Stimulated activated naive CD4-positive, alpha-beta T cell treated with Interleukin-2 at 50 U/mL for 16 hours (primary cell): ENCODE measurements at regions not wholly inside any gene's neighbourhood (a gene's known extent, or its start where the extent isn't known, plus 50 kb on each side); places are given as distances from the start of the nearest gene placed in this dataset.

Source experiments
- DNase-seq: peaks from one replicate; lab custom pipeline; 2025; lab: John Stamatoyannopoulos, UW

GRCh38 chr20:51158226-51158625, 135.3 kb upstream of the KCNG1 start:
- DNase-seq = no peak

DNA sequence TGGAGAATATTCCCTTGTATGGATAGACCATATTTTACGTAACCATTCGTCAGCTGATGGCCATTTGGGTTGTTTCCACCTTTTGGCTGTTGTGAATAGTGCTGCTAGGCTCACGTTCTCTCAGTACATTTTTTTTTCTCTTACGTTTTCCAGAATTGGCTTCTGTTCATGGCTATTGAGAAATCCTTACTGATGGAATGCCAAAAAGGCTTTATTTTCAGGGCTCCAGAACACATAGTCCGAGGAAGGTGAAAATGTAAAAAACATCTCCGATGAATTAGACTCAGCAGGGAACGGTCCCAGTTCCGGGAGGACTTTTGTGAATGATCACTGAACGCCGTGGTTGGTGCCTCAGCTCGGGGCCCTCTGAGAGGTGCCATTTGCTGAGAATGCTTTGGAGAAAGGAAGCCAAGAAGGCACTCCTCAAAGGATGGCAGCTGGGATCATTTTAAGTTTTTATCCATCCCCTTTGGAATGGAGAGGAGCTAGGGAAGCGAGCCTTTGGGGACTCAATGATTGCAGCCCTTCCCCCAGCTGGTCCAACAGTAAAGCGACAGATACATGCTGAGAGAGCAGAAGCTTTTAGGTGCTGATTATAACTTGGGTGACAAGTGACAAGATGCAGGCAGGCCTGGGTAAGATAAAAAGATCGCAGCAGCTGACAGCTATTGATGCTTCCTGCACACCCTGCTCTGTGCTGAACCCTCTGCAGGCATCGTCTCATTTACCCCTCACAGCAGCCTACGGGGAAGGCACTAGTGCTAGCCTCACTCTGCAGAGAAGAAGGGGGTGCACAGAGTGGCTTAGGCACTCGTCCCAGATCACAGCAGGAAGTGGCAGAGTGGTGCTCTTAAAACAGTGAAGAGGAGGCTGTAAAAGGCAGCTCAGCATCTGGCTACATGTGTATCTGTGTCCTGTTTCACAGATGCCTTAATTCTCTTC, 133.4 kb upstream of the KCNG1 start:
- DNase-seq = no peak

GRCh38 chr20:51154708-51155690, 132.1 kb upstream of the KCNG1 start:
- DNase-seq = no peak

DNA sequence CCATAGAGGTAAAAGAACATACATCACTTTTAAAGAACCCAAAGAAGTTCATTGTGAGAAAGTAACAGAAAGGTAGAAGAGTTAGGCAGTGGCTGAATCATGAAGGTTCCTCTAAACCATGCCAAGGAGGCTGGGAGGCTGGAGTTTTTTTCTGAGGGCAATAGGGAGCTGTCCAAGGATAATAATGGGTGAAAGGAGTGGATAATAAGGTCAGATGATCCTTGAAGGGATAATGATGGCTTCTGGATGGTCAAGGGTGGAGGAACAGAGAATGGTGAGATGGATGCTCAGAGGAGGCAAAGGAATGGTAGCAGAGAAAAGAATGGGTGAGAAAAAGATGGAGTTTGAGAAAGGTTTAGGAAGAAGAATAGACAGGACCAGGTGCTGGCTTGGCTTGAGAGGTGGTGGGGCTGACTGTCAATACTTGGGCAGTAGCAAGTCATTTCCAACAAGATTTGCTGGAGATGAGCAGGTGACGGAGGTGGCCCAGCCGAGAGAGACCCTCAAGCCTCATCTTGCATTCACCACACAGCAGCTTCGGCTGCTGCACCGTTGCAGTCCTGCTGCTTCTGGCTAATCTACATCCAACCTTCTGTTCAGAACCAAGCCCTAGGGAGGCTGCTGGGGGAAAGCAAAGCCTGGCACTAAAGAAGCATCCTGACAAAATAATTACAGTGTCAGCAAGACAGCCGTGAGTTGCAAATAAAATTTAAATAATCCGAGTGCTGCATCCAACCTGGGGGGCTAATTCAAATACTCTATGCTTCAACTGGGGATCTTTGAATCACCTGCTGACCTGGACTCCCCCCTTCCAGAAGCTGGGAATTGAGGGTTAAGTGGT, 131.2 kb upstream of the KCNG1 start:
- no peak for DNase-seq

DNA sequence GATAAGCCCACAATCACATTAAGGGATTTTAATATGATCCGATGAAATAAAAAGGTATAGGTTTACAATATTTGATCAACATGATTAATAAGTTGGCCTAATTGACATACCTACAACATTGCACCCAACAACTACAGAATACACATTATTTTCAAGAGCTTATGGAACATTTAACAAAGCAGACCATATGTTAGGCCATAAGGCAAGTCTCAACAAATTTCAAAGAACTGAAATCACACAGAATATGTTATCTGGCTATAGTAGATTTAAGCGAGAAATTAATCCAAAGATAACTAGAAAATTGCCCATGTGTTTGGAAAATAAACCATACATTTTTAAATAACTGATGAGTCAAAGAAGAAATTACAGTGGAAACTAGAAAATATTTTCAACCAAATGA, 126.0 kb upstream of the KCNG1 start:
- no peak for DNase-seq

DNA sequence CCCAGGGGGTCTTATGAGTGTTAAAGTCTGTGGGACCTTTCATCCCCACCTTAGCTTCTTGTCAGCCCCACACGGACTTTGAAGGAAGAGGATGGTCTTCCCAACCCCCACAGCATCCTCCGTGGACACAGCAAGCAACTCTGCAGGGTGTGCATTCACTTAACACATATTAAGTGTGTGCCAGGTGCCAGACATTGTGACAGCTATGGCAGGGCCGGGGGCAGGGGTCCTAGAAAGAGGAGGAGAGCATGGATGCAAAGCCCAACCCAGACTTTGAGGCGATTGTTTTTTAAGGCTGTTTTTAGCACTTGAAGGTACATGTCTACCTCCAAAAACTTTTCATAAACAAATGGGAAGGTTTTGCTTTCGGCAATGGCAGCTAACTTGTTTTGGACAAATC, 121.6 kb upstream of the KCNG1 start:
- no peak for DNase-seq

GRCh38 chr20:51143652-51144051, 120.7 kb upstream of the KCNG1 start:
- DNase-seq = no peak

DNA sequence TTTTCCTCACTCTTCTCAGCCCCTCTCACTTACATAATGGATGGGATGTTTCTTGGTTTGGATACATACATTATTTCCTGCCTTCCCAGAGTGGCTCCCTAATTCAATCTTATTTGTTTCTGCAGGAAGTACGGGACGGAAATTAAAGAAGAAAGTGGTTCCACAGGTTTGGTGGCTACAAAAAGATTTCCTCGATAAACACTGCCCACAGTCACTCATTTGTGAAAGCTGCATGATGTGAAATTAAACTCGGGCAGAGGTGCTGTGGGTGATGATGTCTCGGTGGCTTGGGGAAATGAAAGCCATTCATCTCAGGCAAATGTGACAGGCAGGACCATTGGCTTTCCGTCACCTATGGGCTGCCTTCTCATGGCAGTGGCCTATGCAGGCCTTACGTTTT, 119.5 kb upstream of the KCNG1 start:
- no peak for DNase-seq

GRCh38 chr20:51140671-51141070, 117.8 kb upstream of the KCNG1 start:
- no peak for DNase-seq

- DNase-seq = no peak
These were observed 117.0 kb upstream of the KCNG1 start for GRCh38 chr20:51139891-51140290.

GRCh38 chr20:51138576-51138975, 115.7 kb upstream of the KCNG1 start:
- no peak for DNase-seq

DNA sequence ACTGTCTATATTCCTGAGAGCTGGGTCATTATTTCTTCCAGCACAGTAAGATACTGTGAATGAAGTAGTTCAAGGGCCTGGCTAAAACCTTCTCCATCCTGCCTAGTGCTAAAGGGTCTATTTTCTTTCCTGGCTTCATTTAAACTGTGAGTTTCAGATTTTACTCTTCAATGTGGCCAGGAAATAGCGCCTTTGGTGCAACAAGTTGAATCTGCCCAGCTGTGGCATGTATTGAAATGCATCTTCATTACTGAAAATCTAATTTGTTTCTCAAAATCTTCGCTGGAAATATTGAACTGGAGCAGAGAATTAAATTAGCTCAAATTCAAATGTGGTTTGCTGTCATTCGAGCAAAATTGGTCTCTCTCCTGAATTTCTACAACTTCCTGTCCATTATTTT, 114.6 kb upstream of the KCNG1 start:
- DNase-seq = no peak

- no peak for DNase-seq
These were observed 113.2 kb upstream of the KCNG1 start for GRCh38 chr20:51135926-51136715.

- no peak for DNase-seq
These were observed 111.5 kb upstream of the KCNG1 start for GRCh38 chr20:51134405-51134804.

- DNase-seq = no peak
These were observed 109.4 kb upstream of the KCNG1 start for GRCh38 chr20:51132279-51132678.

DNA sequence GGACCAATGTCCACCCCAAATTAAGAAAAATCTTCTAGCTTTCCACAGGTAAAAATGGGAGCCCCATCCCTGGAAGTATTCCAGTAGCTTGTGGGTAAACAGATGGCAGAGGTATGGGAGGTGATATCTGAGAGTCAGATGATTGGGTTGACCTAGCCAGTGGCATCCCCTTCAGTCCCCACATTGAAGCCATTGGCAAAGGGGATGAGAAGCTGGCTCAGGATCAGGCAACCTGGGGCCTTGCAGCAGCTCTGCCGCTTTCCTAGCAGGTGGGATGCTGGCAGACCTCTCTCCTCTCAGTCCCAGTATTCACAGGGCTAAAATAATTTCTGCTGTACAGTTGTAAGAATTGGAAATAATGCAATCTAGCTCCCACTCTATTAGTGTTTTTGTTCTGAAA, 108.9 kb upstream of the KCNG1 start:
- DNase-seq = no peak

DNA sequence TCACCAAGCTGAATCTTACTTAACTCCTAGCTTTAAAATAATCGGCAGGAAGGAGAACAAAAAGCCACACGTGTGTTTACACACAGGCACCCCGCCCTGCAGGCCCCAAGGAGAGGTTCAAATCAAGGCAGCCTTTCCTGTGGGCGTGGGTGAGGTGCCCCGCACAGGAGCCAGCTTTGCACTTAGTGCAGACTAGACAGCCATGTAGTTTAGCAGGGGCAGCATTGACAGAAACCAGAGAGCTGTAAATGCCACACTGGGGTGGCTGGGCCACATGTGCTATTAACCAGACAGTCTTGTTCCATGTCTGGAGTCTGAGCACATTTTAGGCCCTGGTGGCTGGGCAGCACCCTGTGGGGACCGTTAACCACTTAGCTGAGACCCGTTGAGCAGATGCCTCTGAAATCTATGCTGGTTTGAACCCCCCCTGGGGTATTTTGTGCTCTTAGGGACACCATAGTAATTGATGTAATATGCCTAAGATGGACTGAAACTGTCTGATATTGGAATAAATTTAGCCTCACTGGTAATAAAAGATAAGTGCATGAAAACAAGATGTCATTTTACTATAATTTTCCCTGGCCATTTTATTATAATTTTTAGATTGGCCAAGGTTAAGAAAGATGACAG, 106.4 kb upstream of the KCNG1 start:
- DNase-seq = no peak

DNA sequence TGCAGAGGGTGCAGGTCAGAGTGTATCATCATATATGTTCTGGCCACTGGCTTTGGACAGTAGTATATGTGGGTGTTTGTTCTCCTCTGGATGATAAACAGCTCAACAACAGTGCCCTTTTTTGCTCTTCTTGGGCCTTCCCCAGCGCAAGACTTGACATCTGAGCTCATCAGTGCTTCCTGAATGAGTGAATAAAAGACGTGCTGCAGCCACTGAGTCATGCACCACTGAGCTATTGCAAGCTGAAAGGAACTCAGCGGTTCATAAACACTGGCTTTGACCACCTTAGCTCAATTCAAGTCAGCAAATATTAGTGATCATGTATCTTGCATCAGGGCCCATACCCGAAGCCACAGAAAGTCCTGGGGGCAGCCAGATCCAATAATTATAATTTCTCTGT, 105.3 kb upstream of the KCNG1 start:
- DNase-seq = no peak

DNA sequence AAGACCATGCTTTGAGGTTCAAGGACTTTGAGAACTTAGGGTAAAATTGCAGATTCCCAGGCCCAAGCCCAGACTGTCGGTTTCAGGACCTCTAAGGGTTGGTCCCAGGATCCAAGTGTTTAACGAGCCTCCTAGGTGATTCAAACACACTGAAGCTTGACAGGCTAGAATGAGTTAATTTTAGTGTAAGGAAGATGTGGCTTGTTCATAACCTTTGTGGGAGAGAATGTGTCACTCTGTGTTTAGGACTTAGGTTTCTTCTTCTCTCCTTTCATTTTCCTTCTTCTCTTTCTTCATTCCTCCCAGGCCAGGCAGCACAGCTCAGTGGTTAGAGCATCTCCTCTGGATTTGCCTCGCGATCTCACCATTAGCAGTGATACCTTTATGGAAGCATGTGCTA, 104.8 kb upstream of the KCNG1 start:
- DNase-seq = no peak

GRCh38 chr20:51126337-51126736, 103.4 kb upstream of the KCNG1 start:
- no peak for DNase-seq

DNA sequence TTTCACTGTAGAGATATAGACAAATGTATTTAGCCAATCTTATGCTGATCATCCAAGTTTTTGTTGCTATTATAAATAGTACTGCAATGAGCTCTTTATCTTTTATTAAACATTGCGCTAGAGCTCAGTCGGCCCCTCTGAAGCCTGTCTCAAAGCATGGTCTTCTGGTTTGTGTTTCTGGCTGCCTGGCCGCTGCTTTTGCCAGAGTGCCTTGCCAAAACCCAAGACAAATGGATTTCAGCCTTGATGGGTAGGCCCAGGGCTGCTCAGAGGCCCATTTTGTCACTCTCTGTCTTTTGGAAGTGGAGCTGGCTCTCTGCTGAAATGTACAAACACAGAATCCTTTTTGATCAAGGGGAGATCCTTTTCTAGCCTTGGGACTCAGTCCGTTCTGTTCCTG, 102.9 kb upstream of the KCNG1 start:
- no peak for DNase-seq
